Posterior vena cava (tissue), 2 donors: ENCODE measurements at regions not wholly inside any gene's neighbourhood (a gene's known extent, or its start where the extent isn't known, plus 50 kb on each side); places are given as distances from the start of the nearest gene placed in this dataset.
"Not testable (repeated sequence)": the region's sequence is repeated elsewhere in the genome, so short reads cannot be mapped to it uniquely, and the experiment has no call there.

ENCODE experiments used
- DNase-seq: peaks from one replicate; pipeline ENCODE4 v3.0.0-alpha.2; 2020; ENCODE audit warnings: low spot score
- intact Hi-C, 2 donors: fragments of 100-400 bp; cut with DNase I; formaldehyde crosslinking; loops; one replicate each; pipeline versions ENCODE4 v1.14.1 to v1.14.2; 2022 to 2023
- donor health status: DM: yes; HTN: yes; CAD: no.
- donor health status: DM: yes; HTN: yes; CAD: no.

DNA sequence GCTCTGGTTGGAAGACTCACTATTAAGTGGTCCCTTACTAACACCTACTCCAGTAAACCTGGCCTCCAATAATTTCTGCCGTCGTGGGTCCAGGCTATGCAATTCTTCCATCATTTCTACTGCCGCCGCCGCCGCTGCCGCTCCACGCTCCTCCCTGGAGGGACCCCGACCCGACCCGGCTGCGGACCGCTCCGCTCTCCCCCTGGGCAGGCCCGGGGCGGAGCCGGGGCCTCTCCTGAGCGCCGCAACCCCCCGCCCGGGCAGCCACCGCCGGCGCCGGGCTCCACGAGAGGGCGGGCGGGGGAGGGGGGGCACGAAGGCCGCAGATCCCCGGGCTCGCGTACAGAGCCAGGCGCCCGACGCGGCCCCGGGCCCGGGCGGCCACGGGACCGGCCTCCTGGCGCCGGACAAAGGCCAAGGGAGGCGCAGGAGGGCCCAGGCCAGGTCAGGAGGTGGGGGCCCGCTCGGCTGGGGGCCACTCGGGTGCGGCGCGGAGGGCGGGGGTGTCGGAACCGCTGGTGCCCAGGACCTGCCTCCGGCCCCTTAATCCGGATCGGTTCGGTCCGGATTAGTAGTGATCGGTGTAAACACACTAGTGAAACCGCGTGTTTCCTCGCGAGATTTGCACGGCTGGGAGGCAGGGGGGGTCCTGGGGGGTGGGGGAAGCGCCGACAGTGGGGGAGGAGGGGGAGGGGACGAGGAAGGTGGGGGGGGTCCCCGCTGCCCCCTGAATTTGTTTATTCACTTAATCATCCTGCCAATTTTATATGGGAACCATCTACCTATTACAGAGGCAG is 215.1 kb upstream of the CCL2 start:
- intact Hi-C loops, DNase-seq: not testable (repeated sequence)

DNA sequence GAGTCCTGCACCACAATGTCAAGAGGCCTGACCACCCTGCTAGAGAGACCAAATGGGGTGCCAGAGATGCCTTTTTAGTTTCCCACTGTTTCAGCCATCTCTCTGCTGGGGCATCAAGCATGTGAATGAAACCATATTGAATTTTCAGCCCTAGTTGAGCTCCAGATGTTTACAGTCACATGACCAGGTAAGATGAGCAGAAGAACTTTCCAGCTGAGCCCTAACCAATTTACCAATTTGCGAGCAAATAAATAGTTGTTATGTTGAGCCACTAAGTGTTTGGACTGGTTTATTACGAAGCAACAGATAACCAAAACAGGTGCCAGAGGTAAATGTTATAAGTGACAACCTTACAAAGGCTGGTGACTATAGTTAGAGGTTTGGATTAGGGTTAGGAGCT is 209.1 kb upstream of the CCL2 start:
- intact Hi-C loops = no loop called here
- no peak for DNase-seq

DNA sequence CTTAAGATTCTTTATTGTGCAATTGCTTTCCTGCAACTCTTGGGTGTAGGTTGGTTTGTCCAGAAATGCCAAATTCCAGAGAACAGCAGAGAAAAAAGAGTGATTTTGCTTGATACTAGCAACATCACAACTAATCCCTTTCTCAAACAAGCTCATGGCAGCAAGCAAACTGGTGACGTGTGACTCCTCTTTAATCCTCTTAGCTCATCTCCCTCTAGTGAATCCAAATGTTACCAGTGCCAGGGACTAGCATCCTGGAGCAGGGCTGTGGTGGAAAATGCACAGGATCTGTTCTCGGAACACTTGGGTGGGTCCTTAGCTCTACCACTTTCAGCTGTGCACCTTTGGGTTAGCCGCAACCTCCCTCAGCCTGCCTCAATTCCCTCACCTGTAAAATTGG is 204.0 kb upstream of the CCL2 start:
- intact Hi-C loops = no loop called here
- DNase-seq = no peak

DNA sequence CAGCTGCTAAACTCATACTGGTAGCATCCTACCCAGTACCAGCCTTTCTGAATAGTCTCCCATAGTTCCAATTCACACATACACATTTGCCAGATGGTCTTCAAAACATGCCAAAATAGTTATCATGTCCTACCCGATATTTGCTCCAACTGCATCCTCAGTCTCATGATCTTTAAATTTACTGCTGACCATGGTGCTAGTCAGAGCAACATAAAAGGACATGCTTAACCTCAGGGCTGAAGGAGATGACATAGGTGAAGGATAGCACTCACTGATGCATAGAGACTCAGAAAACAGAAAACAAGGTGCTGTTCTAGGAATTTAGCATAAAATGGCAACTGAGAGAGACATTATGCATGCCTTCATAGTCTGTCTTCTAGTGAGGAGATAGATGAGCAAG is 200.6 kb upstream of the CCL2 start:
- intact Hi-C loops = no loop called here

DNA sequence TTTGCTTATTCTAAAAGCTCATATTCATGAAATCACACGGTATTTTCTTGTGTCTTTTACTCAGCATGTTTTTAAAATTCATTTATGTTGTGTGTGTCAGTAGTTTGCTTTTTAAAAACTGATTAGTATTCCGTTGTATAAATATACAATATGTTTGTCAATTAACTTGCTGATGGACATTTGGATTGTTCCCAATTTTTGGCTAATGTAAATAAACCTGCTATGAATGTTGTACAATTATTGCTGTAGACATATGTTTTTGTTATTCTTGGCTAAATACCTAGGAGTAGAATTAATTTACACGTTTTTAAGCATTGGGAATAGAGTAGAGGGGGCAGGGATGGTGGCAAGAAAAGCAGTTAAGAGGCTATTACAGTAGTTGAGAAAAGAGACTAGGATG is 199.5 kb upstream of the CCL2 start:
- no peak for DNase-seq
- intact Hi-C loops = no loop called here

More for the DNA sequence above, 200.6 kb upstream of the CCL2 start:
- no peak for DNase-seq

DNA sequence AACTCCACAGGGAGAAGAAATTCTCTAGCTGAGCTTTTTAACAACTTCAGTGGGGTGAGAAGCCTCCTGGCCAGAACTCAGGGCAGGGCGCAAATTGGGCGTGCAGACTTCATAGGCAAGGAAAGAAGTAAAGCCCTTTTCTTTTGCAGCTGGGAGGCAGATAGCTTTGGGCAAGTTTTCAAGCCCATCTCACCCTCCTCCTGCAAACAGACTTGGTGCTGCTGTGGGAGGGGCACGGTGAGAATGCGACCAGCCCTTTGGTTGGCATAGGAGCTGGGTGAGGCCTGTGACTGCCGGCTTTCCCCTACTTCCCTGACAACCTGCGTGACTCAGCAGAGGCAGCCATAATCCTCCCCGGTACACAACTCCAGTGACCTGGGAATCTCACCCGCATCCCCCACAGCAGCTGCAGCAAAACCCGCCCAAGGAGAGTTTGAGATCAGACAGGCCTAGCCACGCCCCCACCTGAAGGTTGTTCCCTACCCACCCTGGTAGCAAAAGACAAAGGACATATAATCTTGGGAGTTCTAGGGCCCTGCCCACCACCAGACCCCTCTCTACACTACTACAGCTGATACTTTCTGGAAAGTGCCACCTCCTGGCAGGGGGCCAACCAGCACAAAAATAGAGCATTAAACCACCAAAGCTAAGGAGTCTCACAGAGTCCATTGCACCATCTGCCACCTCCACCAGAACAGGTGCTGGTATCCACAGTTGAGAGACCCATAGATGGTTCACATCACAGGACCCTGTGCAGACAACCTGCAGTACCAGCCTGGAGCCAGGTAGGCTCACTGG is 195.5 kb upstream of the CCL2 start:
- no peak for DNase-seq
- intact Hi-C loops = no loop called here

DNA sequence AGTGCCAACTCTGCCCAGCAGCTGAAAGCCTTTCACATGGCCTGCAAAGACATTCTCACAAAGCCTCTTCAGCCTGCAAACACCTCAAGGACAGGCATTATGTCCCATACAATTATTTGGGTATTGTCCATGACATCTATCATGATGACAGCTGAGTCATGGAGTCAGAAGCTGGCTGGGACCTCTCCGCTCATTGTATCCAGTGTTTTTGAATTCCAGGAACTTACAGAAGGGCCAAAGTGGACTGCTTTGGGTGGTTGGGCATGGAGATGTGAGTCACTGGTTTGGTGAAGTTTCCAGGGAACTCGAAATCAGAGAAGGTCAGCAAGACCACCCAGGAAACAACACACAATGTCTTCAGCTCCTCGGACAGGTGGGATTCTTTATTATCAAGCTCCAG is 188.6 kb upstream of the CCL2 start:
- intact Hi-C loops = no loop called here
- DNase-seq = no peak

DNA sequence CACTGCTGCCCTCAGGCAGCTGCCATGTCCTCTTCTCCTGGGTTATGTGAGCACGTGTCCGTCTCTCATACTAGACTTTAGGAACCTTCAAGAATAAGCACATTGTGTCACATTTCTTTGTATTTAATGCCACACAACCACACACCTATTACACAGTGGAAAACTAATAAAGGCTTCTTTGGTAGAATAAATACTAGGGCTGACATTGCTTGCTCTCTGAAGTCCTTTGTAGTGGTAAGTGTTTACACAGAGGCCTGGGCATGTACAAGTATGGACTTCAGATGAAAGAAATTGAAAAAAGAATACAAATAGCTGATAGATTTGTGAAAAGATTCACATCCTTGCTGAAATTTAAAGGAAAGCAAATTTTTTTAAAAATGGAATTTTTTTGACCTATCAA is 188.1 kb upstream of the CCL2 start:
- intact Hi-C loops = no loop called here
- no peak for DNase-seq

DNA sequence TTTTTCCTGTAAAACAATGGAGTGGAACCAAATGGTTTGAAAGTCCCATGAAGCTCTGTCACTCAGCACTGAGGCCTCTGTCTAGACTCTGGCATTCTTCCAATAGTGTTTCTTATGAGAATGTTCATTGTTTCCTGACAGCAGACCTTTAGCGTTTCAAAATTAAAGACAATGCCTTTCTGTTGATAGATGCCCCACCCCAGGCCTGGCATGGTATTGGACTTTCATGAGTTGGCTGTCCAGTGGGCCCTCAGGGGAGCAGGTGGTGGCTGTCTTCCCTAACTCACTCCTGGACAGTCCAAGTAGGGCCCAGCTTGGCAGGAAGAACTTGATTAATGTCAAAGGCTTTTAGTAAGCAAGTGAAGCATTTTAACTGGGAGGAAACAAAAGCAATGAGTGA is 186.5 kb upstream of the CCL2 start:
- DNase-seq = no peak
- intact Hi-C loops = no loop called here

DNA sequence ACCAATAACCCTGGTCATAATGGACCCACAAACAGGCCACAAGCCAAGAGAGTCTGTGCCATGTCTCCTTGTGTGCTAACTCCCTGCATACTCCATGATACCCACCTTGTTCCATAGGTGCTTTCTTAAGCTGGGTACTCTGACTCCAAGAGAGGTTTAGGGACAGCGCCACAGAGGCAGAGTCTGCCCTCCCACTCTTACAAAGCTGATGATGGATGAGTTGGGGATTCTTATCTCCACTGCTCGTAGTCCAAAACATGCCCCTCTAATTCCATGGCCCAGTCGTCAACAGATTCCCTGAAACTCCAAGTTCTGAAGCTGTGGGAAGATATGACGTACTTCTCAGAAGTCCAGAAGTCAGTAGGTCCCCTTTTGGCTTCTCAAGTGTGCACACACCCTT is 184.4 kb upstream of the CCL2 start:
- intact Hi-C loops = no loop called here
- no peak for DNase-seq

DNA sequence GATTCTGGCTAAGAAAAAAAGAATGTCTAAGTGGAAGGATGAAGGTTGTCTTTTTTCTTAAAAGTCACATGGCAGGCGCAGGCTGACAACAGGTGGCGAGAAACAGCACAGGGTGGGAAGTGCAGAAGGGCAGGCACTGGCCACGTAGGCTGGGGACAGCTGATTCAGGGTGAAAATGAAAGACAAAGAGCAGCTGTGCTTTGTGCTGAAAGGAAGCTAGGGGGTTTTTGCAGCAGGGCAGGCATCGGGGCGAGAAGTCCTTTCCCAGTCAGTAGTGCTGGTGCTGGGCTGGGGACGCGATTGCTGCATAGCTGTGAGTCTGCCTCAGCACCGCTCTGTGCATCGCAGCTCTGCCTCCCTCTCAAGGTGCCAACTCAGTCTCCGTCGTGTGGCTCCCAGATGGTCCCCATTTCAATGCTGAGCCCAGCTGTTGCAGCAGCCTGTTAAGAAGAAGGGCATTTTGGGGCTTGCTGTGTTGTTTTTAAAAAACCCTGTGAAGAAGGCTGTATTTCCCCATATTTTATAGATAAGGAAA is 183.1 kb upstream of the CCL2 start:
- no peak for DNase-seq

DNA sequence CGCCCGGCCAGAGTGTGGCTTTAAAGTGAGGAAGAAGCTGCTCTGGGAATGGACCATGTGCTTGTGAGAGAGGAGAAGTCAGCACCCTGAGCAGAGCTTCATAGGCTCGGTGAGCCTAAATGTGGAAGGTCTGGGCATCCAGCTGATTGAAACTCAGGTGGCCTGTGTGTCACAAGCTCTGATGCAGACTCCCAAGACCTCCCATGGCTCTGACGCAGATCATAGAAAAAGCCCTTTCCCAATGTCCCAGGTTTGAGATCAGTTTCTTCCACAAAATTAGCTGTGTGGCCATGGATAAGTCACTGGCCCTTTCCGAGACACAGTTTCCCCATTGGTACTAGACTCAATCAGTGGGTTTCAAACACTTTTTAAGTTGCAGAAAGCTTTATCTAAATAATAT is 180.0 kb upstream of the CCL2 start:
- DNase-seq = no peak

More for the DNA sequence above, 183.1 kb upstream of the CCL2 start:
- intact Hi-C loops = no loop called here

DNA sequence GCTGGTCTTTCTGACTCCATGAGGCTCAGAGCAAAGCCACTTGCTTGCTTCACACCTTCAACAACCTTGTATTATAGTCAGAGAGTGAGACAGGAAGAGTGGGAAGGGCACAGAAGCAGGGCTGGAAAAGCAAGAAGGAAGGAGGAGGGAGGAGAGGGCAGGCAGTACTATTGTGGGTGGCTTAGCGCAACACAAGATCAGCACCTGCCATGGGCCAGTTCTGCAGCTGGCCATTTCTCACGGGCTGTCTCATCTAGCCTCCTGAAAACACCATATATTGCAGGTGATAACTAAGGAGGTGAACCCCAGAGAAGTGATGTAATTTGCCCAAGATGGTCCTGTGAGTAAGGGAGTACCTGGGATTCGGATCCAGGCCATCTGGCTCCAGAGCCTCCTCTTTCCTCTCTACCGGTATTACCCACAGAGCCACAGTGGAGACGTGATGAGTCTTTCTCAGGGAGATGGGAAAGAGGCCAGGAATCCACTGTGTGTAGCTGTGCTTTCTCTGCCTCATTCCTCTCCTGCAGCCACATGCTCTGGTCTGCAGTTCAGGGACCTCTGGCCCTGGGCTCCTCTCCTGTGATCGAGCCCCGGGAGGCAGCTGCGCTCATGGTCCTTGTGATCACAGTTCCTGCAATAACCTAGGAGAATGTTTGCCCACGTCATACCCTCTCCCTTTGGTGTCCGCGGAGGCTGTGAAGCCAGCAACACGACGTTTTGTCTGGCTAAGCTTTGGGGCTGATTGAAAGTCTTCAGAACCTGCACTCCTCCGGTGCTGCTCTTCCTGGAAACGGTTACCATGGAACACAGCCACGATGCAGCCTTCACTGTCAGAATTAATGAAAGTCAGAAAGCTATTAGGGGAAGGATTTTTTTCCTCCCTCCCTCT is 178.1 kb upstream of the CCL2 start:
- intact Hi-C loops = no loop called here

More for the DNA sequence above, 180.0 kb upstream of the CCL2 start:
- intact Hi-C loops = no loop called here

DNA sequence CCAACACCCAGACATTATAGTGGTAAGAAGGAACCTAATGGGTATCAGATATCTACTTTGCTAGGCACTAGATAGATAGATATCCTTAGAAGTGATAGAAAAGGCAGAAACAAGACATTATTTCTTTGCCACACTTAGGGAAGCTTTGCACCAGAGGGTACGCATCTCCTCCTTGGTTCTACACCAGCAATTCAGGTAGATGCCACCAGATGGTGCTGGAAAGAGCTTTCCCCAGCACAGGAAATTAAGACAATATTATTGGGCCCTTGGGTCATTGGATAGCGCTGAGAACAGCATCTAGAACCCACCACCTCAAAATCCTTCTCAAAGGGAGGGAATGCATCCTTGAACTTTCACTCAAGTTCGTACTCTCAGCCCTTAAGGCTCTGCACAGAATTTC is 173.8 kb upstream of the CCL2 start:
- intact Hi-C loops = no loop called here
- no peak for DNase-seq

More for the DNA sequence above, 178.1 kb upstream of the CCL2 start:
- DNase-seq = no peak

DNA sequence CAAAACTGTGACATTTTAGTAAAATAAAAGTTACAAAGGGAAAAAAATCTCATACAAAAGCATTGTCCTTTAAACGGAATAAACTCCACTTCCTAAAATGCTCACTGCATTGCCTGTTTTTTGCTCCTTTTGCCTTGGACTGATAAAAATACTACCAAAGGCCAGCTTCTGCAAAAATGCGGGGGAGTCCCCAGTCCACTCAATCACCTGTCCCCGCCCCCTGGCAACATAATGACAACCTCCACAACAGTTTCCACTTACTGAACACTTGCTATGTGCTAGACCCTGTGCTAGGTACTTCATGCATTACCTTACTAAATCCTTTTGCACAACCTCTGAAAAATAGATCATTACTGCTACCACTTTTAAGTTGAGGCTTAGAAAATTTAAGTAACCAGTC is 172.7 kb upstream of the CCL2 start:
- intact Hi-C loops = no loop called here
- DNase-seq = no peak

DNA sequence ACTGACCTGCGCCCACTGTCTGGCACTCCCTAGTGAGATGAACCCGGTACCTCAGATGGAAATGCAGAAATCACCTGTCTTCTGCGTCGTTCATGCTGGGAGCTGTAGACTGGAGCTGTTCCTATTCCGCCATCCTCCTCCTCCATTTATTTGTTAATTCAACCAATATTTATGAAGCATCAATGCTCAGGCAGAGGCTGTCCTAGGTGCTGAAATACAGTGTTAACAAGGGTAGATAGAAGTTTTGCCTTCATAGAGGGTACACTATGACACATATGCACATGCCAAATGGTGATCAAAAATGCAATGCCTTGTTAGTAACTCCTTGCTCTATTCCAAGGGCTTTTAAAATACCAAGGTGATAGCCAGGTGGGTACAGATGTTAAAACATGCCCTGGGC is 166.0 kb upstream of the CCL2 start:
- intact Hi-C loops, DNase-seq: not testable (repeated sequence)

DNA sequence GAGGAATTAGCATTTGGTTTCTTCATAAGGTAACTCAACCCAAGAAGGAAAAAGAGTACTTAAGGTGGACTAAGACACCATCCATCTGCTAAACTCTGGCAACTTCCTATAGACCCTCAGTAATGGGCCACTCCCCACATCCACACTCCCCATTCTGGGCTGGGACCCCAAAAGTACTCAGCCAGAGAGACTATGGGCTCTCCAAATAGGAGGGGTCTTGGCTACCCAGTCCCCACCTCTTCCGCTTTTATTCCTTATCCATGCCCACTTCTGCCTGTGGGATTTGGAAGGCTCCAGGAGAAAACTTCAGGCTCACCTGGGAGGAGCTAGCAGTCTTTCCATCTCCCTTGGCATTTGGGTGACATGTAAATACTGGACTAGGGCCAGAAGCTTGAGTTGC is 164.5 kb upstream of the CCL2 start:
- no peak for DNase-seq
- intact Hi-C loops = no loop called here

DNA sequence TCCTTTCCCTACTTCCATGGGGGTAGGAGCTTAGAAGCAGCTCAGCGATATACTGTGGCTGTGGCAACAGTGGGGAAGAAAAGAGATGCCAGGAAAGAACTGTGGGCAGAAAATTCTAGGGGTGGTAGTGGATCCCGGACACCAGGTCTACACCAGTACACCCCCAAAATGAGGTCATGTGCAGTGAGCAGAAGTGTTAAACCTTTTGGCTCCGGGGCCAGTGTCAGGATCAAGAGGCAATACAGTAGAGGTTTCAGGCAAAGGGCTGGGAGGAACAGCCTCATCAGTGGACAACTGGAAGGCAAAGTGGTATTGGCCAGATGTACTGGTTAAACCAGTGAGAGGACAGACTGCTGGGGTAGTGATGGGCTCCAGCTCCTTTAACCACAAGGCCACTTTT is 163.1 kb upstream of the CCL2 start:
- no peak for DNase-seq
- intact Hi-C loops = no loop called here

DNA sequence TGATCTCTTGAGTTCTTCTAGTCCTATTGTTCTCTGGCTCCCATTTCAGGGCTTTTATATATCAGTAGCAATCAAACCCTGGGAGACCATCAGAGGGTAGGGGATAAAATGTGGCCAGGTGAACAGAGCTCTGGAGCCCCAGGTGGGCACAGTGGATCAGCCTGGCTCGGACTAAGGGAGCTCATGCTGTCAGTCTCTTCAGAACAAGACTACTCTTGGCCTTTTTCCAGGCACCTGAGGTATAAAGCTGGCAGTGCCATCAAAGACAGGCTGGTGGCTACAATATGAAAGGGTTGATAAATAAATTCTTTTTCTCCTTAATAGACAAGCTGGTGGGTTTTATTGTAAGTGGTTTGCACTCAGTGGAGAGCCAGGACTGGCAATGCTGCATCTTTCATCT is 160.0 kb upstream of the CCL2 start:
- DNase-seq = no peak

DNA sequence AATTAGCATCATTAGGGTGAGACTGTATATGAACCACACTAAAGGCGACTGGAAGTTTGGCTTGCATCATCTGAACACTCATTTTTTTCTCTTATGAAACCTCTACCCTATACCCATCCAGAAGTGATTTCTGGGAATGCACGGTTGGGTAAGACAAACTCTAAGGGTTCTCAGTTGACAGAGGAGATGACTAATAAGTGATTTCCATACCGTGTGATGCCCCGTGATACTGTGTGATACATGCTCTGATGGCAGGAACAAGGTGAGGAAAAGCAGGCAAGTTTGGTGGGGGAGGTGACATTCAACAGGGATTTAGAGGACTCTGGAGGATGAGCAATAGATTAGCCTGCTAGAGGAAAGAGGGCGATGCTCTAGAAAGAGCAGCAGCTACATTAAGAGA is 156.4 kb upstream of the CCL2 start:
- intact Hi-C loops = no loop called here
- no peak for DNase-seq

More for the DNA sequence above, 160.0 kb upstream of the CCL2 start:
- intact Hi-C loops = no loop called here
